A549 (cell line): ENCODE measurements at regions not wholly inside any gene's neighbourhood (a gene's known extent, or its start where the extent isn't known, plus 50 kb on each side); places are given as distances from the start of the nearest gene placed in this dataset.

Experiments used
- E2F6 ChIP-seq: IDR thresholded peaks from 2 replicates; pipeline ENCODE4 v1.6.1; 2012; ENCODE audit warnings: low read depth, borderline replicate concordance
- HOXB13 ChIP-seq: fragments of 250-450 bp; sonication (Bioruptor Pico); IDR thresholded peaks from 2 replicates; pipeline ENCODE4 v1.5.0; 2020; ENCODE audit warnings: low read depth, mild to moderate bottlenecking, moderate library complexity
- MAX ChIP-seq: IDR thresholded peaks from 2 replicates; pipeline ENCODE4 v1.6.1; 2012
- MAZ ChIP-seq: fragments of 150-350 bp; IDR thresholded peaks from 2 replicates; pipeline ENCODE4 v1.6.1; 2014; ENCODE audit warnings: antibody characterized with exemption, low read depth, low read length, borderline replicate concordance
- NFE2L2 ChIP-seq: fragments of 150-350 bp; conservative IDR thresholded peaks from 2 replicates; pipeline ENCODE4 v1.6.1; 2014; ENCODE audit warnings: low read length
- POLR2A ChIP-seq: IDR thresholded peaks from 2 replicates; pipeline ENCODE4 v1.6.1; 2012; ENCODE audit warnings: mild to moderate bottlenecking, low read length
- USF2 ChIP-seq: fragments of 450-650 bp; IDR thresholded peaks from 2 replicates; pipeline ENCODE4 v1.6.1; 2014; ENCODE audit warnings: antibody characterized with exemption
- TF ChIP-seq, protein P1 (sequence below): fragments of >200 bp; sonication (Bioruptor Twin); formaldehyde crosslinking; IDR thresholded peaks from 3 replicates; pipeline ENCODE4 v1.5.1; 2016

- TF ChIP-seq, protein P1, sequence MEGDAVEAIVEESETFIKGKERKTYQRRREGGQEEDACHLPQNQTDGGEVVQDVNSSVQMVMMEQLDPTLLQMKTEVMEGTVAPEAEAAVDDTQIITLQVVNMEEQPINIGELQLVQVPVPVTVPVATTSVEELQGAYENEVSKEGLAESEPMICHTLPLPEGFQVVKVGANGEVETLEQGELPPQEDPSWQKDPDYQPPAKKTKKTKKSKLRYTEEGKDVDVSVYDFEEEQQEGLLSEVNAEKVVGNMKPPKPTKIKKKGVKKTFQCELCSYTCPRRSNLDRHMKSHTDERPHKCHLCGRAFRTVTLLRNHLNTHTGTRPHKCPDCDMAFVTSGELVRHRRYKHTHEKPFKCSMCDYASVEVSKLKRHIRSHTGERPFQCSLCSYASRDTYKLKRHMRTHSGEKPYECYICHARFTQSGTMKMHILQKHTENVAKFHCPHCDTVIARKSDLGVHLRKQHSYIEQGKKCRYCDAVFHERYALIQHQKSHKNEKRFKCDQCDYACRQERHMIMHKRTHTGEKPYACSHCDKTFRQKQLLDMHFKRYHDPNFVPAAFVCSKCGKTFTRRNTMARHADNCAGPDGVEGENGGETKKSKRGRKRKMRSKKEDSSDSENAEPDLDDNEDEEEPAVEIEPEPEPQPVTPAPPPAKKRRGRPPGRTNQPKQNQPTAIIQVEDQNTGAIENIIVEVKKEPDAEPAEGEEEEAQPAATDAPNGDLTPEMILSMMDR, result no peak
- TF ChIP-seq POLR2A (no peak), E2F6 (no peak), MAZ (no peak), USF2 (no peak), MAX (no peak), NFE2L2 (no peak), HOXB13 (CRISPR knock-in tag) (no peak)
Measured at GRCh38 chr3:177487635-177488186, 290.4 kb upstream of the TBL1XR1 start.
